HG02678 (cell line): ENCODE measurements at regions not wholly inside any gene's neighbourhood (a gene's known extent, or its start where the extent isn't known, plus 50 kb on each side); places are given as distances from the start of the nearest gene placed in this dataset.

Experiments
- ATAC-seq: cut with Tn5 transposase; IDR thresholded peaks from one replicate; pipeline ENCODE4 v1.9.1; 2021; ENCODE audit warnings: mild to moderate bottlenecking, moderate library complexity; ENCODE audit not compliant: unreplicated experiment

DNA sequence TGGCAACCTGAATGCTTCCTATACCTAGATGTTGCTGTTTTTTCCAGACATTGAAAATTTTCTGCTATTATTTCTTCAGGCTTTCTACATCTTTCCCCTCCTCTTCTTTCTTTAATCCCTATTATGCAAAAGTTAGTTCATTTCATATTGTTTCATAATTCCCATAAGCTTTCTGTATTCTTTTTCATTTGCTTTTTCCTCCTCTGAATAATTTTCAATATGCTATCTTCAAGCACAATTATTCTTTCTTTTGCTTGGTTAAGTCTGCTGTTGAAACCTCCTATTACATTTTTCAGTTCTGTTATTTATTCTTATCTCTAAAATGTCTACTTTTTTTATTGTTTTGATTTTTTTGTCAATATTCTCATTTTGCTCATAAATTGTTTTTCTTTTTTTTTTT is 947.1 kb upstream of the MIR17HG start:
- no peak for ATAC-seq

DNA sequence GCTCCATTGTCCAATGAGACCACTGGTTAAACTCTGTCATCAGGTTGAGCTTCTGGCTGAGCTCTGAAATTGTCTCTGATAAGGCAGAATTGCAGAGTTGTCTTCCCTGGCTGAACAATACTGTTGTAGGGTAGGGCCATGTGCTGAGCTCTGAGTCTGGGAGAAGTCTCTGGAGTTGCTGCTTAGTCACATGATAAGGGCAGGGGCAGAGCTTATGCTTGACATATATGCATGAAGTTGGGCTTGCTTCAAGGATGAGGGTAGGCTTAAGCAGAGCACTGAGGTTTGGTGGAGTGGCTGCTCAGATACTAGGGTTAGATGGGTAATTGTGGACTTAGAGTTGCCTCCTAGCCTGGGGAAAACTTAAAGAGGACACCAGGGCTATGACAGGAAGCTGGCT is 946.3 kb upstream of the MIR17HG start:
- ATAC-seq: no peak

DNA sequence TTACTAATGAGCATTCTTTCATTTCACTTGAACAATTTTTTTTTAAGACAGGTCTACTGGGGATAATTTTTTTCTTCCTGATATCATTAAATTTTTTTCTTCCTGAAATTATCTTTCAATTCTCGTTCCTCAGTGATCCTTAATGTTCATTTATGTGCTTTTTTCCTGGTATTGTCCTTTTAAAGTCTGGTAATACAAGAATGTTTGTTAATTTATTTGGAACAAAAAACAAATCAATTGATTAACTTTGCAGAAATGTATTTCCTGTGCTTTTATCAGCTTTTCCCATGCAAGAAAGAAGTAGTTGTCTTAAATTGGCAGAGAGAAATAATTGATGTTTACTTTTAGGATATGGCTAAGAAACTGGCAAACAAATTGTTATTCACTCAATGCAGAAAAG is 945.4 kb upstream of the MIR17HG start:
- no peak for ATAC-seq

DNA sequence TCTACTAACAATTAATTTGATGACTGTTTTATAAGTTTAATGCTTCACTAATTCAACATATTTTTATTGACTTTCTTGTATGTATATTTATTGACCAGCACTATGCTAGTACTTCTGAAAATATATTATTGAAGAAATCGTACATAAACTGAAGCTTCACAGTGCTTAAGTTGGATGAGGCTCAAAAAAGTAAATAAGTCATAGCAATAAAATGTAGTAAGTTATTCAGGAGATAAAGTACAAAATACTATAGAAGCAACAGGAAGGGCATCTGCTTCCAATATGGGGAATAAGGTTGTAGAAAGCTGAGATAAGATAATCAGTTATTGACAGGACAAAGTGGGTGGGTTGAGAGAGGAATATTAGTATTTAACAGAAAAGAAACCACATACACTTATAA is 944.9 kb upstream of the MIR17HG start:
- ATAC-seq: no peak

DNA sequence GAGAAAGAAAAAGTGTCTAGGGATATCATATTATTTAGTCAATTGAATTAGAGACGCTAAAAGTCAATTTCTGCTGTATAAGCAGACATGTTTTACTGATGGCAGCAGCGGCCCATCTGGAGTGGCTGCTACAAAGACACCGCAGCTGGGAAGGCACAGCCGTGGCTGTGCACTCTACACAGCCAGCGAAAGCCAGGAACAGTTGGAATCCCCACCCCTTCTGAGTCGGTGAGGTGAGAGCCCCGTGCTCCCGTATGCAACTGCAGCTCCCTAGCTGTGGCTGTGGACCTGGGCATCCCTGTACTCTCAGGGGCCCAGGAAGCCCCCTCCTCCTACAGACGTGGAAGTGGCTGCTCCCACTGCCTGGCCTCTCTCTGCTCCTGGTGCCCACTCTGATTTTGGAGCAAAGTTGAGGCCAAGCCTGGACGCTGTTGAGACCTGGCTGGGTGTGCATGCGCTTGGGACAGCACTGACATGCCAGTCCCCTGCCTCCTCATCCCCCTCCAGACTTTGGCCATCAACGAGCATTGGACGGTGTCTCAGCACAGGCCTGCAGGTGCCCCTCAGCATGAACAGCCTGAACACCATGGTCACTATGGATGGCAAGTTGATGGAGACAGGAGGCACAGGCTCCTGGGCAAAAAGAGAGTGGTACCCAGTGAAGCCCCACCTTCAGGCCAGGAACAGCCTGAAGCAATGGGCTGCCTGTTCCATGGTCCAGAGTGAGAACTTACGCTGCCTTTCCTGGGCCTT is 944.0 kb upstream of the MIR17HG start:
- no peak for ATAC-seq

DNA sequence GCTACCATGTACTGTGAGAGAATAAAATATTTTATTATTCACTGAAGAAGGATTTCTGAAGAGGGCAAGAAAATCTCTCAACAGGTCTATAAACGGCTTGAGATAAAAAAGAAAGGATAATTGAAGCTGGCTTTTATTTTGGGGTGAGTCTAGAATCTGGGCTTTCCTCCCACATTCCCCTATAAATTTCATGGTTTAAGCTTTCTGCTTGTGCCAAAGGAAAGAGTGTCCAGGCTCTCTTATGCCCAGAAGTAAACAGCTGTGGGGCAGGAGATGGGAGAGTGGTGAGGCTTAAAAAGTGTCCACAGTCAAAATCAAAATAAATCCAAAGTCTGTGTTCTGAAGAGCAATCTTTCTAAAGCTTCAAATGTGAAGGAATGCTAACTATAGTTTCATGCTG is 942.2 kb upstream of the MIR17HG start:
- ATAC-seq: no peak

DNA sequence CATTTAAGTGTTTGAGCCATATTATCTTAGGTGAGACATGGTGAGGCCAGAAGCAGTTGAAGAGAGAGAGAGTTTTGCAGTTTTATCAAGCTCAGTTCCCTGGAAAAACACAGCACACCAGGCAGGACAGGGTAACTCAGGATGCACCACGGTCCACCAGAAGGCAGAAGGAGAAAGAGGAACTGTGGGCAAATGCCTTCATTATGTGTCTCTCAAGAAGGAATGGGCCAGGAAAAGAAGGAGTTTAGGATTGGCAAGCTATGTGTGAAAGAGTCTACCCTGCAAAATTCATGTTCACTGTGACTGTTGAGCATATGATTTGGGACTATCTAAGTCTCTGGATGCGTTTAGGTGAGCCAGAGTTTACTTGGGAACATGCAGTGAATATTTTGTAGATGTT is 934.5 kb upstream of the MIR17HG start:
- no peak for ATAC-seq

DNA sequence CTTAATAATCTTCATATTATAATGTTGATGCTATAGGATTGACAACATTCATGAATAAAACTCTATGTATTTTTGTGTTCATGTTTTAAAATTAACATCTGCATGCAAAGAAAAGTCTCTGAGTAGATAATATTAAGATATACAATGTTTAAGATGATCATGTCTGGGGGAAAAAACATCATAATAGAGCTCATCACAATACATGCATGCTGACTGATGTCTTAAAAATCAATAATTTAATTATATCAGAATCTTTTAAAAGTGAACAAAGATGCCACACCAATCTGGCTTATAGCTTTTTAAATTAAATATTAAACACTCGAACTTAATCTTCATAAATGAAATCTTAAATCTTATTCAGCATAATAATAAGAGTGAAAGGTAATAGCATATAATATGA is 933.9 kb upstream of the MIR17HG start:
- no peak for ATAC-seq

DNA sequence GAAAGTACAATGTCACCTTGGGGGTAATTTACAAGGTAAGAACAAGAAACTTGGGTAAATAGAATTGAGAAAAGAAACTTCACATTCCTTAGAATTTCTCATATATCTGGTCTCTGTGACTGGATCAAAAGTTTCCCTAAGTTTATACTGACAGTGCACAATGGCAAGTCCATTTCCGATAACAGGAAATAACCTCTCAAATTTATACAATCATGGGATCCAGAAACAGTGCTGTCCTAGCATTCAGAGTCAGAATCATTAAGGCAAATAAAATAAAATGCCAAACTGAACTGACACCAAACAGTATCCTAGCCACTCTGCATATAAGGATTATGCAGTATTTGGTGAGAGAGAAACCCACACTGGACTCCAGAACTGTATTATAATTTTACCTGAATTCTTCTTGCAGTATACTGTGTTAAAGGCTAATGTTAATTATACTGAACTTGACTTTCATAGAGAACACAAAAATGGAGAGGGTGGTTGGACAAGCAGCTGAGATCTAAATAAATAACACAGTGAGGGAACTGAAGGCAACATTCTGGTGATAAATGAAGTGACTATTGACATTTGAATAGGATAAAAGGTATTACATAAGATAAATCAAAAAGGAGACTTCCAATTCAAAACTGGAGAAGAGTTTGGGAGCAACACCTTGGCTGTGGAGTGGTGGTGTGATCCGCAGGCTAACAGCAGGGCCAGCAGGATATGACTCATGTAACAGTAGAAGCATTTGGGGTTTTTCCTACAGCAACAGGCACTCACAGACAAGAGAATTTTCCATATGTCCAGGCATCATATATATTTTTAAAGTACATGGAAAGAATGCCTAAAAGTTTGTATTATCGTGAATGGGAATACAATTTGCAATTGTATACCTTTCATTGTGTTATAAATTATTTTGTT is 932.5 kb upstream of the MIR17HG start:
- no peak for ATAC-seq

DNA sequence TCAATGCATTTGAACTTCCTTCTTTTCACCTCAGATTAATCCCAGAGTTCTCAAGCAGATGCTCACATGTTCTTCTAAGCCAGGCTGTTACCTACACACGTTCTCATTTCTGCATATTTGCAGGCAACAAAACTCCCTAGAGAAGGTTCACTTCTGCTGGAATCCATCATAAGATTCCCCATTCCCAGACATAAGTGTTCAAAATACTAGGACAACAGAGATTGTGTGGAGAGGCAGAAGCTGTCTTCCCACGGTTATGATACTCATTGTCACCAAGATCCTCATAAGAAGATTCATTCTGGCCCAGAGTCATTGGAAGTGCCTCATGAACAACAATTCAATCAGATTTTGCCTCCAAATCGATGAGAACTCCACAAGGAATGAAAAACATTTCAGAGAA is 931.6 kb upstream of the MIR17HG start:
- no peak for ATAC-seq

DNA sequence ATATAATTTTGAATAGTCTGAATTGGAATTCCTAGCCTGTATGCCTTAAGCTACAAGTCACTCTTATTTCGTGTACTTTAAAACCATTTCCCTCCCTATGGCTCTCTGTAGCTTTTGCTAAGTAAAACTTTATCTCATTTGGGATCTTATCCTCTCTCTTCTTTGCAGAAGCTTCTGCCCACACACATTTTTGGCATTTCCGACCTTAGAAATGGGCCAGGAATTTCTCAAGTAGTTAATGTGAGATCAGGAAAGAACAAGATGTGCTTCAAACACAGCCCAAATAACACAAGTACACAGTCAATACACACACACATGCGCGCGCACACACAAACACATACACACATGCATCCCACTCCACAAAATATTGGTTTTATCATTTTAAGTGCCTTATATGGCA is 931.0 kb upstream of the MIR17HG start:
- no peak for ATAC-seq

DNA sequence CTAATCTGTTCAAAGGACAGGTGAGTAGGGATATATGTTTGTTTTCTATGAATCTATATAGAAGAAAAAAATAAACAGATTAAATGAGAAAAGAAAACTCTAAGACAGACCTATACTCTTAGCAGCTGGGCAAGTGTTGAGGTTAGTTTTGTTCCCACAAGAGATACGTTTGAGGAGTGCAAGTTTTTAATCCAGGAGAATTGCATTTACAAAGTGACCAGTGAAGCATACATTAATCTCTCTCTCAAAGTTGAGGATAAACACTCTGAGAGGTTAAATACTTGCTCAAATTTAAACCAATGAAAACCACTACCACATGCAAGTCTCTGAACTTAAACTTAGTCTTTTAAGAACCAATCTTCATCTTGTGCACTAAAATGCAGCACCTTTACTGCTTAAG is 930.5 kb upstream of the MIR17HG start:
- no peak for ATAC-seq

DNA sequence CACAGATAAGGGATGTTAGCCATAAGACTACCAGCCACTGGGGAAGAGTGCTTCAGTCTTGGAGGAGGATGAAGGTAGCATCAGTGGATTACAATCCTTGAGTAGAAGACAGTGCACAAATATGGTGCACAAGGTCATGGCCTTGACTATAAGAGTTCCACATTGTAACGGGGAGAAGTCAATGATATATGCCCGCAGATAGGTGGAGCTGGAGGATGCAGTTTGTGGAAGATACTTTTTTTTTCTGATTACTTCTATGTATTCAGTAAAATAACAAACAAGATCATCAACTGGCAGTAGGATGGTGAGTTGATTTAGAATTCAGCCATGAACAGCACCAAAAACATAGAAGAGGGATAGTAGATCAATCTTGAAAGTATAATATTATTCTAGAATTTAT is 926.8 kb upstream of the MIR17HG start:
- no peak for ATAC-seq

DNA sequence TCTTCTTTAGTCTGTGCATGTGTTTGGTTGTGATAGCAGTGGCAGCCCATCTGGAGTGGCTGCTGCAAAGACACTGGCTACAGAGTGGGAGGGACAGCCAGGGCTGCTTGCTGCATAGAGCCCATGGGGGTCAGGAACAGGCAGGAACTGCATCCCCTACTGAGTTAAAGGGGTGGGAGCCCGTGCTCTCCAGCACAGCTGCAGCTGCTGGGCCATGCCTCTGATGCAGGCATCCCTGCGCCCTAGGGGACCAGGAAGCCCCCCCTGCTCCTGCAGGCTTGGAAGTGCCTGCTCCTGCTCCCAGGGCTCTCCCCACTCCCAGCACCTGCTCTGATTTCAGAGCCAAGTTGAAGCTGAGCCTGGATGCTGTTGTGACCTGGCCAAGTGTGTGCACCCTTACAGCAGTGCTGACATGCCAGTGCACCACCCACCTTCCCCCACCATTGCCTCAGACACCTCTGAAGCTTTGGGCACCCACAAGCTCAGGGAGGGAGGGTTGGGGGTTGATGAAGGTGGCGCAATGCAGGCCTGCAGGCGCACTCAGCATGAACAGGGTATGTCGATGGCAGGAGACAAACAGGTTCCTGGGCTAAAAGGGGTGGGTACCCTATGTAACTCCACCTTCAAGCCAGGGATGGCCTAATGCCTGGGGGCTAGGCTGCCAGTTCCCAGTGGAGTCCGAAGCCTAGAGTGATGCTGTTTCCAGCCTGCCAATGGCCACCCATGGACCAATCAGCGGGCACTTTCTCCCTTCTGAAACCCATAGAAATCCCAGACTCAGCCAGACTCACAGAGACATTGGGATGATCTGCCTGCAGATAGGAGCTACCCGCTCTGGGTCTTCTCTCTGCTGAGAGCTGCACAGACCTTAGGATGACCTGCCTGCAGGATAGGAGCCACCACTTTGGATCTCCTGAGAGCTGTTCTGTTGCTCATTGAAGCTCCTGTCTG is 919.9 kb upstream of the MIR17HG start:
- no peak for ATAC-seq

DNA sequence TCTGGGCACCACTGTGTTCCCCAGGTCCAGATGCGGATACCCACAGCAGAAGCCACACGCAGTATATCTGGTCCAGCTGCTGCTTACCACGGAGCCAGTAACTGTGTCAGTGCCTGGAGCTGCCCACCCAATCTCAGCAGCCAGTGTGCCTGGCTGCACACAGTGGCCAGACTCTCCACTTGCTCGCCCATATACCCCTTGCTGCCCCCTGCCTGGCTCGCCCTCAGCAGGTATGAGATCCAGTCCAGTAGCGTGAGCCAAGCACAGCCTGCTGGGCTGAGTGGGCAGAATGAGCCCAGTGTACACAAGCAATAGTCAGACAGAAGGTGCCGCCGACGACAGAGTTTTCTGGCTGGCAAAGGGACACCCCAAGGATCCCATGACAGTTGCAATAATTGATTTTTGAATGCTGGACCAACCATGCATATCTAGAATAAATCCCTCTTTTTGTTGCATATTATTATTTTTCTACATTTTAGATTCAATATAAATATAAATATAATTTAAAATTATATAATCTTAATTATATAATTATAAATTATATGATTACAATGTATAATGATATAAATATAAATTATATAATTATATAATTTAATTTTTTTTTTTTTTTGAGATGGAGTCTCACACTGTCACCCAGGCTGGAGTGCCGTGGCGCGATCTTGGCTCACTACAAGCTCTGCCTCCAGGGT is 918.8 kb upstream of the MIR17HG start:
- ATAC-seq: no peak

DNA sequence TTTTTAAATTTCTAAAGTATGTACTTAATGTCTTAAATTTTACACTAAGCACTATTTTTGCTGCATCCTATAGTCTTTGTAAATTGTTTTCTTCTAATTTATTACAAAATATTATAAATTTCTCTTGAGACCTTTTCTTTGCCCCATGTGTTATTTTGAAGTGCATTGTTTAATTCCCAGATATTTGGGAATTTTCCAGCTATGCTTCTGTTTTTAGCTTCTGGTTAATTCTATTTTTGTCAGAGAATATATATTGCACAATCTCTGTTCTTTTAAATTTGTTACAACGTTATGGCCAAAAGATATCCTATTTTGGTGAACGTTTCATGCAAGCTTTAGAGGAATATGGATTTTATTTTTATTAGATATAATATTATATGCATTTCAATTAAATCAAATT is 917.4 kb upstream of the MIR17HG start:
- no peak for ATAC-seq

DNA sequence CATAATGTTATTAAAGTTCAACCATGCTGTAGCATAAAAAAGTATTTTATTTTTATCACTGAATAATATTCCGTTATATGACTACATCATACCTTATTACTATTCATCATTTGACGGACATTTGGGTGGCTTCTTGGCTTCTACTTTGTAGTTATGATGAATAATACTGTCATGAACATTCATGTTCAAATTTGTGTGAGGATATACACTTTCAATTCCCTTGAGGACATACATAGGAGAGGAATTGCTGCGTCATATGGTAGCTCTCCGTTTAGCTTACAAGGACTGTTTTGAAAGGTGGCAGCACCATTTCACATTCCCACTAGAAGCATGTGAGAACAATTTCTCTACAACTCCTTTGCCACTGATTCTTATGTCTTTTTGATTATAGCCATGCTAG is 910.8 kb upstream of the MIR17HG start:
- no peak for ATAC-seq

DNA sequence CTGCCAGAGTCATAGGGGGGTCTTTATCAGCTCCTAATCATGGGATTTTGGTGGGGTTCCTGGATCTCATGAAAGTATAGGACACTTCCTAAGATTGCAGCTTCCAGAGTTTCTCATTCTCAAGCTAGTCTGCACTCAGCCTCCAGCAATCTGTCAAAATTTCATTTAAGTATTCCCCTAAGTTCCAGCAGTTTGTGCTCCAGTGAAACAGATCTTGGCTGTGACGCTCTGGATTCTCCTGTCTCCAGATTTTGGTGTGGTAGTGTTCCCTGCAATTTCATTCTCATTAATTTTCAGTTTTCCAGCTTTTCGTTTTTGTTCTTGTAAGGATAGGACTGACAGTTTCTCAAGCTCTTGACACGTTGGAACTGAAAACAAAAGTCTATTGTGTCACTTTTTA is 908.9 kb upstream of the MIR17HG start:
- no peak for ATAC-seq

DNA sequence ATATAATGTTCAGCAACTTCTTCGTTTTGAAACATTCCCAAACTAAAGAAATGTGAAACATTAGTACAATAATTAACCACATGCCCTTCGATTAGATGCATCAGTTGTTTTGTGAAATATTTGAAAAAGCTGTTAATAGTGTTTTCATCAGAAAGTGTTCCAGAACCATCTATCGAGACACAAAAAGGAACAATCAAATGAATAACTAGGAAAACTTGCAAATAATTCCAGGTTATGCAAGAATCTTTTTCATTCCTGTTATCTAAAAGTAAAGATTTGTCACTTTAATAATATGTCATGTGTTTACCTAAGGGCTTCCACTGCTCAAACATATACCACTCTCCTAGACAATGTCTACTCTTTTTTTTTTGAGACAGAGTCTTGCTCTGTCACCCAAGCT is 904.2 kb upstream of the MIR17HG start:
- no peak for ATAC-seq

DNA sequence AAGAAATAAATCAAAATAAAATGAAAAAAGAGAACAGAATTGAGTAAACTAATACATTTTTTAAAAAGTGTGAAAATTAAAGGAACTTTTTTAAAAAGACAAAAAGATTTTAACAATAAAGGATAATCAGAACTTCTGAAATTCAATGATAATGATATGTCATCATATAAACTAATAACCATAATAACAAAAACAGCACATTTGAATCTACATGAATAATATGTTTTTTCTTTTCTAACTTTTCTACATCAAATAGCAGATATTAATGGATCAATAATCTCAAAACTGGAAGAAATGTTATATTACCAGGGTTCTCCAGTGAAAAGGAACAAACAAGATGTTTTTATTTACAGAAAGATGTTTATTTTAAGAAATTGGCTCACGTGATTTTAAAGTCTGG is 903.3 kb upstream of the MIR17HG start:
- no peak for ATAC-seq

DNA sequence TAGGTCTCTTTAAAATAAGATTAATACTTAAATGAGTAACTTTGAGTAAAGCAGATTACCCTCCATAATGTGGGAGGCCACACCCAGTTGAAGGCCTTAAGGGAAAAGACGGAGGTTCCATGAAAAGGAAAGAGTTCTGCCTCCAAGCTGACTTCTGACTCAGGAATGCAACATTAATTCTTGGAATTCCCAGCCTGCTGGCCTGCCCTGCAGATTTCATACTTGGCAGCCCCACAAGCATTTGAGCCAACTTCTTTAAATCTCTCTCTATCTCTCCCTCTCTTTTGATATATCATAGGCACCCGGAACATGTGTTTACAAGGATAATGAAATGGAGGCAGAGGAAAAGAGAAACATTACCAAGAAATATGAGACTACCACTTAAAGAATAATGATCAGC is 902.3 kb upstream of the MIR17HG start:
- no peak for ATAC-seq
